ENCODE measurements at regions not wholly inside any gene's neighbourhood (a gene's known extent, or its start where the extent isn't known, plus 50 kb on each side); places are given as distances from the start of the nearest gene placed in this dataset.
"Not testable (repeated sequence)": the region's sequence is repeated elsewhere in the genome, so short reads cannot be mapped to it uniquely, and the experiment has no call there.

DNA sequence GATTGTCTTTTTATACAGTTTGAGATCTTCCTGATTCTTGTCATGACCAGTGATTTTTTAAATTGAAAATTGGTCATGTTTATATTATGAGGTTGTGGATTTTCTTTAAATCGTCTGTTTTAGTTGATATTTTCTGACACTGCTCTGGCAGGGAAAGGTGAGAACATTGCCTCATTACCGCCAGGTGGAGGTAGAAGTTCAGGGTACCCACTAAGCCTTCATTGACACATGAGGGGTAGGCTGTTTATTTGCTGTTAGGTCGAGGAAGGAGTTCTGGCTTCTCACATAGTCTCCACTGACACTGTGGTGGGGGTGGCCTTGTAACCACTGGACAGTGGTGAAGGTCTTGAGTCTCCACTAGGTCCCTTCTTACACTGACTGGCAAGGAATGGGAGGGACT is 117.6 kb upstream of the GPR101 start:
- H3K9ac ChIP-seq (ENCODE audit: low read depth, low read length): no peak overlapping the region
- no peaks in the 10 kb centered on the region for H3K27me3 ChIP-seq (ENCODE audit: control insufficient read depth, insufficient read depth, low read length)
- H3K9me3 ChIP-seq (ENCODE audit: control insufficient read depth, insufficient read depth, low read length): no peaks in the 10 kb centered on the region
- H3K27ac ChIP-seq (ENCODE audit: low read depth, low read length): no peak overlapping the region
- H3K36me3 ChIP-seq (ENCODE audit: control insufficient read depth, insufficient read depth, low read length): no peaks in the 10 kb centered on the region
- H3K4me1 ChIP-seq (ENCODE audit: control insufficient read depth, insufficient read depth, low read length): no peaks in the 10 kb centered on the region
- H3K4me3 ChIP-seq (ENCODE audit: low read depth, low read length): no peak overlapping the region

DNA sequence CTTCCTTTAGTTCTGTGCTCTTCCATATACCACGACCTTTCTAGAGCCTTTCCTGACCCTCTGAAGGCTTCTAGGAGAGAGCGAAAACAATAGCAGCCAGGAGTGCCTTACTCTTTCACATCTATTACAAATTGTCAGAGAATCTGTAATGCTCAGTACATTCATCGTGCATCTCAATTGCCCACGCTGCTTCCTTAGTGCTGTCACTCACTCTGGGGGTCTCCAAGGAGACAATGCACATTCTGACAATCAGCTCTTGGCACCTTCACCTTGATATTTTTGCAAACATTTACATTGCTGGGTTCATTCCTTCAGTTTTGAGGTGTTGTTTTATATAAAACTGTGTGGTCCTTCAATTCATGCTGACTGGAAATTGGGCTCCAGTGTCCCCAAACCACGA is 110.1 kb upstream of the GPR101 start:
- Histone ChIP-seq H3K27me3 (ENCODE audit: control insufficient read depth, insufficient read depth, low read length) (no peaks in the 10 kb centered on the region), H3K4me1 (ENCODE audit: control insufficient read depth, insufficient read depth, low read length) (no peaks in the 10 kb centered on the region), H3K36me3 (ENCODE audit: control insufficient read depth, insufficient read depth, low read length) (no peaks in the 10 kb centered on the region), H3K4me3 (ENCODE audit: low read depth, low read length) (no peak overlapping the region), H3K9me3 (ENCODE audit: control insufficient read depth, insufficient read depth, low read length) (no peaks in the 10 kb centered on the region), H3K9ac (ENCODE audit: low read depth, low read length) (no peak overlapping the region), H3K27ac (ENCODE audit: low read depth, low read length) (no peak overlapping the region)

DNA sequence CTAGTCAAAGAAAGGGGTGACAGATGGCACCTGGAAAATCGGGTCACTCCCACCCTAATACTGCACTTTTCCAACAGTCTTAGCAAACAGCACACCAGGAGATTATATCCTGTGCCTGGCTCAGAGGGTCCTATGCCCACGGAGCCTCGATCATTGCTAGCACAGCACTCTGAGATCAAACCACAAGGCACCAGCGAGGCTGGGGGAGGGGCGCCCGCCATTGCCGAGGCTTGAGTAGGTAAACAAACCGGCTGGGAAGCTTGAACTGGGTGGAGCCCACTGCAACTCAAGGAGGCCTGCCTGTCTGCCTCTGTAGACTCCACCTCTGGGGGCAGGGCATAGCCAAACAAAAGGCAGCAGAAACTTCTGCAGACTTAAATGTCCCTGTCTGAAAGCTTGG is 88.9 kb upstream of the GPR101 start:
- H3K4me3 ChIP-seq (ENCODE audit: low read depth, low read length); H3K9ac ChIP-seq (ENCODE audit: low read depth, low read length); H3K36me3 ChIP-seq (ENCODE audit: control insufficient read depth, insufficient read depth, low read length); H3K4me1 ChIP-seq (ENCODE audit: control insufficient read depth, insufficient read depth, low read length); H3K27ac ChIP-seq (ENCODE audit: low read depth, low read length); H3K27me3 ChIP-seq (ENCODE audit: control insufficient read depth, insufficient read depth, low read length): not testable (repeated sequence)
- H3K9me3 ChIP-seq (ENCODE audit: control insufficient read depth, insufficient read depth, low read length): peaks cover 21% of the 10 kb centered on the region

GRCh38 chrX:137119049-137119448 is 85.3 kb upstream of the GPR101 start:
- Histone ChIP-seq H3K36me3 (ENCODE audit: control insufficient read depth, insufficient read depth, low read length) (no peaks in the 10 kb centered on the region), H3K9me3 (ENCODE audit: control insufficient read depth, insufficient read depth, low read length) (peaks cover 21% of the 10 kb centered on the region), H3K9ac (ENCODE audit: low read depth, low read length) (no peak overlapping the region), H3K27ac (ENCODE audit: low read depth, low read length) (no peak overlapping the region), H3K27me3 (ENCODE audit: control insufficient read depth, insufficient read depth, low read length) (no peaks in the 10 kb centered on the region), H3K4me1 (ENCODE audit: control insufficient read depth, insufficient read depth, low read length) (no peaks in the 10 kb centered on the region), H3K4me3 (ENCODE audit: low read depth, low read length) (no peak overlapping the region)

DNA sequence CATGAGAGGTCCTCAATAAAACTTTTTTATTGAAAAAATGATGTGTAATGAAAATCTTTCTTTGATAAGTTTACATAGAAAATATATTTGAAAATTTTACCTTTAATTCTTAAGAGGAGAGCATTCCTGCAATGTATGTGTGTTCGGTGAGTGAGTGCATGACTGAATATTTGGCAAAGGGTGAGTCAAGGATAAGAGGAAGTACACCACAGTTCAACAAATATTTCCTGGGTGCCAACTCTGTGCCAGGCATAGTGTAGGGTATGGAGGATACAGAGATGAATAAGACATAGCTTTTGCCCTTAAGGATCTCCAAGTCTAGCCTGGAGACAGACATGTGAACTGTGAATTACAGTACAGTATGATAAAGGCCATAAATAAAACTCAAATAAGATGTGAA is 84.7 kb upstream of the GPR101 start:
- Histone ChIP-seq H3K4me1 (ENCODE audit: control insufficient read depth, insufficient read depth, low read length) (no peaks in the 10 kb centered on the region), H3K4me3 (ENCODE audit: low read depth, low read length) (no peak overlapping the region), H3K27me3 (ENCODE audit: control insufficient read depth, insufficient read depth, low read length) (no peaks in the 10 kb centered on the region), H3K36me3 (ENCODE audit: control insufficient read depth, insufficient read depth, low read length) (no peaks in the 10 kb centered on the region), H3K9me3 (ENCODE audit: control insufficient read depth, insufficient read depth, low read length) (peaks cover 21% of the 10 kb centered on the region), H3K27ac (ENCODE audit: low read depth, low read length) (no peak overlapping the region), H3K9ac (ENCODE audit: low read depth, low read length) (no peak overlapping the region)

DNA sequence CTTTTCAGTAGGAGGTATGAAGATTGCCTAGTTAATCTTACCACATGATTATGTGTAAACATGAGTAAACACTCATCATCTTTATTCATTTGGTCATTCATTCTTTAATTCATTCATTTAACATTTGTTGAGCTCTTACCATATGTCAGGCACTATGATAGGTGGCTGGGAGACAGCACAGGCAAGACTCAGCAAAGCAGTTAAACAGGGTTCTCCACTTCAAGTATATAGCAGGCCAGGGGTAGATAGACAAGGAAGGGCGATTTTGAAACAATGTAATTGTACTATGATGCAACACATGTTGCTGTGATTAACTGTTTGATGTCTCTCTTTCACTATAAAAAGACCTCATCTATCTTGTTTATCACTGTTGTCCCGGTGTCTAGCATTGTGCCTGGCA is 84.3 kb upstream of the GPR101 start:
- Histone ChIP-seq H3K9me3 (ENCODE audit: control insufficient read depth, insufficient read depth, low read length) (peaks cover 21% of the 10 kb centered on the region), H3K36me3 (ENCODE audit: control insufficient read depth, insufficient read depth, low read length) (no peaks in the 10 kb centered on the region), H3K27ac (ENCODE audit: low read depth, low read length) (no peak overlapping the region), H3K4me1 (ENCODE audit: control insufficient read depth, insufficient read depth, low read length) (no peaks in the 10 kb centered on the region), H3K27me3 (ENCODE audit: control insufficient read depth, insufficient read depth, low read length) (no peaks in the 10 kb centered on the region), H3K4me3 (ENCODE audit: low read depth, low read length) (no peak overlapping the region), H3K9ac (ENCODE audit: low read depth, low read length) (no peak overlapping the region)

DNA sequence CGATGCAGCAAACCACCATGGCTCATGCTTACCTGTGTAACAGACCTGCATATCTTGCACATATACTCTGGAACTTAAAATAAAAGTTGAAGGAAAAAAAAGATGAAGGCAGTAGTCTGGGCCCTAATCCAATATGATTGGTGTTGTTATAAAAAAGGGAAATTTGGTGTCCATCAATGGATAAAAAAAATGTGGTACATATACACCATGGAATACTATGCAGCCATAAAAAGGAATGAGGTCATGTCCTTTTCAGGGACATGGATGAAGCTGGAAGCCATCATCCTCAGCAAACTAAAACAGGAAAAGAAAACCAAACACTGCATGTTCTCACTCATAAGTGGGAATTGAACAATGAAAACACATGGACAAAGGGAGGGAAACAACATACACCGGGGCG is 74.1 kb upstream of the GPR101 start:
- H3K27ac ChIP-seq (ENCODE audit: low read depth, low read length); H3K36me3 ChIP-seq (ENCODE audit: control insufficient read depth, insufficient read depth, low read length); H3K4me1 ChIP-seq (ENCODE audit: control insufficient read depth, insufficient read depth, low read length); H3K9ac ChIP-seq (ENCODE audit: low read depth, low read length); H3K4me3 ChIP-seq (ENCODE audit: low read depth, low read length); H3K9me3 ChIP-seq (ENCODE audit: control insufficient read depth, insufficient read depth, low read length); H3K27me3 ChIP-seq (ENCODE audit: control insufficient read depth, insufficient read depth, low read length): not testable (repeated sequence)

DNA sequence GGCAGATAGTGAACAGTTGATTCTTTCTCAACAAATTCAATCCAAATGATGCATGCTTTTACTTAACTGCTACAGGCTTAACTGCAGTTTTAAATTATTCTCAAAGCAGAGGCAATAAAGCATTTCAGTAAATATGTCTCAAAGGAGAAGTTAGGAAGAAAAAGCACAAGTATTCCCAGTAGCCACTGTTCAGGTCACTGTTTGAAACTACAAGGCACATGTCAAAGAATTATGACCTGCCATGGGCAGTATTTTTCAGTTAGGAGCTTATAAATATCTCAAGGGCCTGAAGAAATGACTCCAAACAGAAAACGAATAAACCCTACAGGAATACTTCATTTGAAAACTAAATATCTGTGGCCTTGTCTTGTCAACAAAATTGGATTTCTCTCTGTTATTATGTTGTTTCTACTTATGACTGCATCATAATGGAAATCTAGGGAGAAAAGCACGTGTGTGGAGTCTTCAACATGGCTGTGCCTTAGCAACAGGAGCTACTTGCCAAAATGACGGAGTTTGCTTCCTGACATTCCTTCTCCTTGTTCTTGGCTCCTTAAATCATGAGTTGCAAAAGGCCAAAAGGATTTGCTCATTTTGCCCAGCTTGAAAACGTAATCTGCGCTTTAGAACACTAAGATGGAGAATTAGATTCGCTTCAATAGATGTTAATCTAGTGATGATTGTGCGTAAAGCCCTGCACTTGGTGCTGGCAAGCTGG is 67.6 kb upstream of the GPR101 start:
- Histone ChIP-seq H3K9ac (ENCODE audit: low read depth, low read length) (no peak overlapping the region), H3K4me1 (ENCODE audit: control insufficient read depth, insufficient read depth, low read length) (no peaks in the 10 kb centered on the region), H3K36me3 (ENCODE audit: control insufficient read depth, insufficient read depth, low read length) (no peaks in the 10 kb centered on the region), H3K27me3 (ENCODE audit: control insufficient read depth, insufficient read depth, low read length) (no peaks in the 10 kb centered on the region), H3K4me3 (ENCODE audit: low read depth, low read length) (no peak overlapping the region), H3K9me3 (ENCODE audit: control insufficient read depth, insufficient read depth, low read length) (no peaks in the 10 kb centered on the region), H3K27ac (ENCODE audit: low read depth, low read length) (no peak overlapping the region)
